Ovary (tissue), 7 donors: ENCODE measurements at regions not wholly inside any gene's neighbourhood (a gene's known extent, or its start where the extent isn't known, plus 50 kb on each side); places are given as distances from the start of the nearest gene placed in this dataset.

Experiments
- DNase-seq, 5 donors: peaks; one replicate each; pipeline ENCODE4 v3.0.0-alpha.2; 2019 to 2020
- H3K27ac ChIP-seq, 2 donors: fragments of 200-600 bp; one replicate each; pipeline versions ENCODE4 v1.5.1 to v1.8.0; 2019 to 2022
- H3K27me3 ChIP-seq: fragments of 200-600 bp; one replicate; pipeline ENCODE4 v1.8.0; 2022
- H3K36me3 ChIP-seq: fragments of 200-600 bp; sonication (generic); one replicate; pipeline ENCODE4 v1.5.1; 2019
- H3K4me1 ChIP-seq: one replicate; pipeline ENCODE4 v1.8.1; 2013; ENCODE audit warnings: mild to moderate bottlenecking, moderate library complexity; ENCODE audit not compliant: insufficient read depth
- H3K4me3 ChIP-seq: fragments of 200-600 bp; sonication (generic); one replicate; pipeline ENCODE4 v1.5.1; 2017
- H3K9me3 ChIP-seq, 2 donors: fragments of 200-600 bp in 1 of 2; sonication (generic) in 1 of 2; one replicate each; pipeline versions ENCODE4 v1.5.1 to v1.8.1; 2013 to 2019; ENCODE audit warnings: mild to moderate bottlenecking in 1 of 2, moderate library complexity in 1 of 2
- EP300 ChIP-seq: sonication (generic); formaldehyde crosslinking; IDR thresholded peaks from one replicate; pipeline ENCODE4 v1.6.1; 2017; ENCODE audit warnings: antibody characterized with exemption
- POLR2A ChIP-seq: fragments of 450-650 bp; IDR thresholded peaks from one replicate; pipeline ENCODE4 v1.6.1; 2017; ENCODE audit warnings: antibody characterized with exemption, mild to moderate bottlenecking, moderate library complexity
- WGBS, 3 donors: extraction: QIAGEN DNeasy Blood & Tissue Kit in 1 of 3; methylation state at CpG; one replicate each; pipeline versions ENCODE4 v1.1.5 to v1.1.7; 2013 to 2017; 5-methylcytosine and 5-hydroxymethylcytosine counted together
- intact Hi-C, 4 donors: fragments of 100-400 bp; cut with DNase I; formaldehyde crosslinking; loops; one replicate each; pipeline versions ENCODE4 v1.11.0 to v1.15.1; 2022 to 2023
- TF ChIP-seq, protein P1 (sequence below), 3 donors: fragments of 450-650 bp in 2 of 3; fragments of 200-600 bp in 1 of 3; IDR thresholded peaks; one replicate each; pipeline versions ENCODE4 v1.5.1 to v1.8.0; 2016 to 2022; ENCODE audit warnings: antibody characterized with exemption in 3 of 3, mild to moderate bottlenecking in 1 of 3
- donor health status: DM: no; HTN: no; CAD: no; lungs with moderate emphysema.
- donor health status: DM: no; HTN: no; CAD: no.
- donor health status: Bipolar disorder and iron deficiency.
- donor health status: DM: no; HTN: no; CAD: no.
- donor health status: DM: yes; HTN: yes; CAD: no.

DNA sequence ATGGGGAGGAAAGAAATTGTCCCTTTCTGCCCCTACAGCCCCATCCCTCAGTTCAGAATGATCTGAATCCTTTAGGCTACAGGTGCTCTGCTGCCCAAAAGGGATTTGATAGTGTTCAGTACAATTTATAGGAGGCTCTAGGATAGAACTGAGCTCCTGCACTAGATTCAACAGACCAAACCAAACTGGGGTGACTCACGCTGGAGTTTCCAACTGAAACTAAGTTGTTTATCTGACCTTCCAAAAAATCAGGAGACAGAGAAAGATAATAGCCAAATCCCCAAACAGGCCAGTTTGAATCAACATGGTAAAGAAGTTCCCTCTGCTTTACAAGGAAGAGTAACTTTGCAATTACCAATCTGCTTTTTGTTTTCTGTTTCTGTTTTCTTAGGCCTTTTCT, 72.7 kb upstream of the MBOAT2 start:
- DNase-seq = no peak
- no peaks in the 10 kb centered on the region for H3K27me3 ChIP-seq
- 19 to 31% (median 27%) methylated on average over 1 of the region's 1 CpG for WGBS, 3 donors
- intact Hi-C loops = no loop called here
- TF ChIP-seq, protein P1, sequence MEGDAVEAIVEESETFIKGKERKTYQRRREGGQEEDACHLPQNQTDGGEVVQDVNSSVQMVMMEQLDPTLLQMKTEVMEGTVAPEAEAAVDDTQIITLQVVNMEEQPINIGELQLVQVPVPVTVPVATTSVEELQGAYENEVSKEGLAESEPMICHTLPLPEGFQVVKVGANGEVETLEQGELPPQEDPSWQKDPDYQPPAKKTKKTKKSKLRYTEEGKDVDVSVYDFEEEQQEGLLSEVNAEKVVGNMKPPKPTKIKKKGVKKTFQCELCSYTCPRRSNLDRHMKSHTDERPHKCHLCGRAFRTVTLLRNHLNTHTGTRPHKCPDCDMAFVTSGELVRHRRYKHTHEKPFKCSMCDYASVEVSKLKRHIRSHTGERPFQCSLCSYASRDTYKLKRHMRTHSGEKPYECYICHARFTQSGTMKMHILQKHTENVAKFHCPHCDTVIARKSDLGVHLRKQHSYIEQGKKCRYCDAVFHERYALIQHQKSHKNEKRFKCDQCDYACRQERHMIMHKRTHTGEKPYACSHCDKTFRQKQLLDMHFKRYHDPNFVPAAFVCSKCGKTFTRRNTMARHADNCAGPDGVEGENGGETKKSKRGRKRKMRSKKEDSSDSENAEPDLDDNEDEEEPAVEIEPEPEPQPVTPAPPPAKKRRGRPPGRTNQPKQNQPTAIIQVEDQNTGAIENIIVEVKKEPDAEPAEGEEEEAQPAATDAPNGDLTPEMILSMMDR (IDR thresholded peaks at IDR 0.05) = no peak
- TF ChIP-seq EP300 (no peak), POLR2A (no peak)
- H3K4me1 ChIP-seq = no peaks in the 10 kb centered on the region
- H3K4me3 ChIP-seq = no peak overlapping the region
- no peaks in the 10 kb centered on the region for H3K9me3 ChIP-seq
- H3K36me3 ChIP-seq = no peaks in the 10 kb centered on the region
- no peak overlapping the region for H3K27ac ChIP-seq

DNA sequence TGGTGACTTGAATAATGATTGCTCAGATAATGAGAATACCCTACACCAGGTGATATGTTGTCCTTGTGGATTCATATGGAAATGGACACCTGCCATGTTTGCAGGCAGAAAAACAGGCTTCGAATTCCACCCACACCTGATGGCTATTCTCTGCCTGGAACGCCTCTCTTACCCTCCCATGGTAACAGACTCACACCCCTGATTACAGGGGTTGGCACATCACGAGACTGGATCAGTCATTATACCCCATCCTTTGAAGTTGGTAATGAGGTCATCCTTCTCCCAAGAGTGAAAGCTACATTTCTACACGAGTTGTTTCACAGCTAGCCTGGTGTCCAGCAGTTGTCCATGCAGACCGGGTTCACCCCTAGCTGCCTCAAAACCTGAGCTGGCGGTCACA, 71.4 kb upstream of the MBOAT2 start:
- no peak for TF ChIP-seq EP300
- H3K4me3 ChIP-seq = no peak overlapping the region
- H3K27ac ChIP-seq = no peak overlapping the region
- no peaks in the 10 kb centered on the region for H3K36me3 ChIP-seq
- no peaks in the 10 kb centered on the region for H3K9me3 ChIP-seq
- H3K27me3 ChIP-seq = no peaks in the 10 kb centered on the region
- WGBS, 3 donors = 77 to 81% (median 81%) methylated on average over 6 of the region's 6 CpGs
- intact Hi-C loops = no loop called here
- DNase-seq = no peak
- no peaks in the 10 kb centered on the region for H3K4me1 ChIP-seq

DNA sequence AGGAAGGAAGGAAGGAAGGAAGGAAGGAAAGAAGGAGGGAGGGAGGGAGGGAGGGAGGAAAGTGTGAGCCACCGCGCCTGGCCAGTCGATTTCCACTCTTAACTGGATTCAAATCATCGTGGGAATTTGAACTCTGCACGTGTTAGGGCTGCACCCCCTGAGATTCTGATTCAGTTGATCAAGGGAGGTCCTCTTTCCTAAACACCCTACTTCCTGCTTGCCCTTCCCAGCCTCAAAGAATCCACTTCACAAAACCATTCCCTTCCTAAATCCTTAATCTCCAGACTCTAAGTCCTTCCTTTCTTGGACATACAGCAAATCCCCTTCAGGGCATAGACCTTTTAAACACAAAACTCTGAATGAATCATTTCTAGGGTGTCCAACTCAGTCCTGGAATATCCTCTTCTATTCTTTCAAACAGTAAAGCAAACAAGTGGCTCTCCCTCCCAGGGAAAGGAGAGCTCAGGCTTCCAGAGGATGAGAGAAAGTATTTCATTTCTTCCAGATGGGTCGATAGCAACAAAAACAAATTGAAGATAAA, 68.2 kb upstream of the MBOAT2 start:
- no peaks in the 10 kb centered on the region for H3K27me3 ChIP-seq
- no peaks in the 10 kb centered on the region for H3K9me3 ChIP-seq
- no peaks in the 10 kb centered on the region for H3K4me1 ChIP-seq
- WGBS, 3 donors = 82 to 84% (median 83%) methylated on average over 6 of the region's 6 CpGs
- intact Hi-C loops = no loop called here
- DNase-seq = no peak
- H3K4me3 ChIP-seq = no peak overlapping the region
- H3K27ac ChIP-seq = no peak overlapping the region
- H3K36me3 ChIP-seq = no peaks in the 10 kb centered on the region
- TF ChIP-seq, protein P1 (IDR thresholded peaks at IDR 0.05) = no peak
- TF ChIP-seq POLR2A (no peak), EP300 (no peak)

DNA sequence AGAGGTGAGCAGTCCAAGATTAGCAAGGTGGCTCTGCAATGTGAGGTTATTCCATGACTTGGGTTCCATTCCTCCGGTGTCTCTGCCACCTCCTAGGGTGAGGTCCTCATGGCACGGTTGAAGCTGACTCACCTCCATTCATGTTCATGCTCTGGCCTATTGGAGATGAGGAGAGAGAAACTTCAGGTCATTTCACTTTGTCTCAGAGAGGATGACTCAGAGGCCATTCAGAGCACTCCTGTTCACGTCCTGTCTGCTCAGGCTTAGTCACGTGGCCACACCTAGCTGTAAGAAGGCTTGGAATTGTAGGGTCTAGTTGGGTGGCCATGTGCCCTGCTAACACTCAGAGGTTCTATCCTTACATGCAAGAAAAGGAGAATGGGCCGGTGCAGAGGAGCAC, 67.5 kb upstream of the MBOAT2 start:
- WGBS, 3 donors = 81 to 89% (median 86%) methylated on average over 5 of the region's 5 CpGs
- H3K27ac ChIP-seq = no peak overlapping the region
- no peaks in the 10 kb centered on the region for H3K36me3 ChIP-seq
- no peak overlapping the region for H3K4me3 ChIP-seq
- H3K4me1 ChIP-seq = no peaks in the 10 kb centered on the region
- H3K9me3 ChIP-seq = no peaks in the 10 kb centered on the region
- no peaks in the 10 kb centered on the region for H3K27me3 ChIP-seq
- DNase-seq = no peak
- no peak for TF ChIP-seq EP300
- TF ChIP-seq, protein P1 (IDR thresholded peaks at IDR 0.05) = no peak
- no peak for TF ChIP-seq POLR2A
- intact Hi-C loops = no loop called here

DNA sequence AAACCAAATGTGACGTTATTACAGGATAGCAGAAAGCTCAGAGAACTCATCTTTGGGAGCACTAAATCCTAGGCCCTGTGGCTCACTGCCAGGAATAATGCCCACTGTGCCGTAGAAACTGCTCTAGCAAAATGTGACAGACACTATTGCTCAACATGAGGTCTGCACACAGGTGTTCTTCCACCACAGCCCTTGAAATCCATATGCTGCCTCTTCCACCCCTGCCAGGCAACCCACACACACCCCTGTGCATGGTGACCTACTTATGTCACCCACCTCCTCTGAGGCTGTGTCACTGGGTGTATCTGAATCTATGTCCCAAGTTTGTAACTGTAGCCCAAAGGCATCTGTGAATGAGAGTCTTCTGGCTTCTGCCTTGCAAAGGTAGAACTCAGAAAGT, 66.1 kb upstream of the MBOAT2 start:
- H3K27ac ChIP-seq = no peak overlapping the region
- H3K9me3 ChIP-seq = no peaks in the 10 kb centered on the region
- no peaks in the 10 kb centered on the region for H3K36me3 ChIP-seq
- H3K27me3 ChIP-seq = no peaks in the 10 kb centered on the region
- no peaks in the 10 kb centered on the region for H3K4me1 ChIP-seq
- 67 to 88% (median 77%) methylated on average over 2 of the region's 2 CpGs for WGBS, 3 donors
- TF ChIP-seq, protein P1 (IDR thresholded peaks at IDR 0.05) = no peak
- TF ChIP-seq POLR2A (no peak), EP300 (no peak)
- no peak for DNase-seq
- H3K4me3 ChIP-seq = no peak overlapping the region
- intact Hi-C loops = no loop called here
